BJ (cell line): ENCODE measurements at regions not wholly inside any gene's neighbourhood (a gene's known extent, or its start where the extent isn't known, plus 50 kb on each side); places are given as distances from the start of the nearest gene placed in this dataset.

Source experiments
- CTCF ChIA-PET: fragments of 350-600 bp; formaldehyde crosslinking; extraction: SDS; loops from one replicate; lab custom pipeline; 2021; ENCODE audit warnings: antibody characterized with exemption, inconsistent platforms; lab: Yijun Ruan, JAX
- POLR2A ChIA-PET: fragments of 300-600 bp; sonication (Branson Sonifier 250); formaldehyde crosslinking; extraction: SDS; loops from one replicate; lab custom pipeline; 2021; ENCODE audit warnings: antibody characterized with exemption; lab: Charles Lee
- DNase-seq: peaks from one replicate; pipeline ENCODE4 v3.0.0-alpha.2; 2011; ENCODE audit warnings: low read depth
- H3K27me3 ChIP-seq: 2 replicates; pipeline ENCODE4 v1.6.0; 2011; ENCODE audit warnings: low read length; ENCODE audit not compliant: control insufficient read depth, insufficient read depth
- H3K36me3 ChIP-seq: 2 replicates; pipeline ENCODE4 v1.5.1; 2011; ENCODE audit warnings: low read length; ENCODE audit not compliant: control insufficient read depth, insufficient read depth
- H3K4me3 ChIP-seq: 2 replicates; pipeline ENCODE4 v1.5.1; 2011; ENCODE audit warnings: low read depth, mild to moderate bottlenecking, control low read depth, low read length
- CTCF ChIP-seq: IDR thresholded peaks from 2 replicates; pipeline ENCODE4 v1.5.1; 2011; ENCODE audit warnings: low read depth, mild to moderate bottlenecking, control low read depth, inconsistent platforms, low read length, moderate library complexity; ENCODE audit not compliant: insufficient read depth

GRCh38 chr9:89723469-89724100, 118.8 kb downstream of the GADD45G start:
- ChIA-PET POLR2A (no interaction called here), CTCF (no interaction called here)
- Histone ChIP-seq H3K4me3 (no peak overlapping the region), H3K27me3 (no peaks in the 10 kb centered on the region), H3K36me3 (no peaks in the 10 kb centered on the region)
- DNase-seq: no peak
- no peak for TF ChIP-seq CTCF

GRCh38 chr9:89724659-89725058, 119.8 kb downstream of the GADD45G start:
- DNase-seq: no peak
- H3K36me3 ChIP-seq: no peaks in the 10 kb centered on the region
- no peak overlapping the region for H3K4me3 ChIP-seq
- TF ChIP-seq CTCF: no peak
- ChIA-PET CTCF (no interaction called here), POLR2A (no interaction called here)
- H3K27me3 ChIP-seq: no peaks in the 10 kb centered on the region

GRCh38 chr9:89725271-89725670, 120.5 kb downstream of the GADD45G start:
- no peaks in the 10 kb centered on the region for H3K27me3 ChIP-seq
- no peak for DNase-seq
- H3K4me3 ChIP-seq: no peak overlapping the region
- no peak for TF ChIP-seq CTCF
- CTCF ChIA-PET: no interaction called here
- POLR2A ChIA-PET: no interaction called here
- no peaks in the 10 kb centered on the region for H3K36me3 ChIP-seq

GRCh38 chr9:89729954-89730530, 125.2 kb downstream of the GADD45G start:
- POLR2A ChIA-PET: interaction anchor here (0.5 kb wide), 1 partner anchor 277 kb away, joined by 3 read pairs; no protein-coding TSS in a partner anchor
- Histone ChIP-seq H3K27me3 (no peaks in the 10 kb centered on the region), H3K36me3 (no peaks in the 10 kb centered on the region), H3K4me3 (no peak overlapping the region)
- CTCF ChIA-PET: interaction anchor here (1.3 to 1.4 kb wide), 2 partner anchors 9 to 13 kb away, joined by 3 to 4 read pairs; no protein-coding TSS in a partner anchor
- no peak for TF ChIP-seq CTCF
- DNase-seq: no peak

GRCh38 chr9:89730715-89731114, 125.9 kb downstream of the GADD45G start:
- CTCF ChIA-PET: no interaction called here
- no peaks in the 10 kb centered on the region for H3K27me3 ChIP-seq
- DNase-seq: no peak
- H3K4me3 ChIP-seq: no peak overlapping the region
- no peaks in the 10 kb centered on the region for H3K36me3 ChIP-seq
- POLR2A ChIA-PET: interaction anchor here (0.5 kb wide), 1 partner anchor 277 kb away, joined by 3 read pairs; no protein-coding TSS in a partner anchor
- no peak for TF ChIP-seq CTCF
